GM23338 (cell line): ENCODE measurements at regions not wholly inside any gene's neighbourhood (a gene's known extent, or its start where the extent isn't known, plus 50 kb on each side); places are given as distances from the start of the nearest gene placed in this dataset.

Experiments
- ATAC-seq: fragments of 200-7000 bp; cut with Tn5 transposase; 3 replicates; pipeline ENCODE4 v1.9.1; 2020
- DNase-seq: peaks from one replicate; pipeline ENCODE4 v3.0.0-alpha.2; 2015; ENCODE audit warnings: low spot score
- H2AFZ ChIP-seq: fragments of 200-600 bp; sonication (generic); 2 replicates; pipeline ENCODE4 v1.8.0; 2016; ENCODE audit warnings: antibody characterized with exemption, mild to moderate bottlenecking, moderate library complexity
- H3F3A ChIP-seq: fragments of 200-600 bp; sonication (generic); replicated peaks from 2 replicates; pipeline ENCODE4 v1.8.0; 2017; ENCODE audit warnings: antibody characterized with exemption, mixed run types, low read depth
- H3K27ac ChIP-seq: fragments of 200-600 bp; sonication (generic); 2 replicates; pipeline ENCODE4 v1.6.1; 2016; ENCODE audit warnings: low read depth
- H3K27me3 ChIP-seq: fragments of 200-600 bp; sonication (generic); 2 replicates; pipeline ENCODE4 v1.8.0; 2016; ENCODE audit warnings: mild to moderate bottlenecking, mixed run types, moderate library complexity; ENCODE audit not compliant: insufficient read depth
- H3K36me3 ChIP-seq: fragments of 200-600 bp; sonication (generic); 2 replicates; pipeline ENCODE4 v1.8.0; 2016; ENCODE audit warnings: mild to moderate bottlenecking; ENCODE audit not compliant: insufficient read depth
- H3K4me1 ChIP-seq: fragments of 200-600 bp; sonication (generic); 2 replicates; pipeline ENCODE4 v1.8.0; 2016; ENCODE audit warnings: mild to moderate bottlenecking, moderate library complexity; ENCODE audit not compliant: insufficient read depth
- H3K4me2 ChIP-seq: fragments of 200-600 bp; sonication (generic); 2 replicates; pipeline ENCODE4 v1.7.1; 2017; ENCODE audit warnings: mixed run types
- H3K4me3 ChIP-seq: fragments of 200-600 bp; sonication (generic); 2 replicates; pipeline ENCODE4 v1.6.1; 2016; ENCODE audit warnings: mixed run types
- H3K79me2 ChIP-seq: fragments of 200-600 bp; sonication (generic); replicated peaks from 2 replicates; pipeline ENCODE4 v1.8.0; 2017; ENCODE audit warnings: mild to moderate bottlenecking; ENCODE audit not compliant: insufficient read depth
- H3K9me2 ChIP-seq: fragments of 200-600 bp; sonication (generic); 2 replicates; pipeline ENCODE4 v1.8.0; 2017; ENCODE audit not compliant: insufficient read depth
- H4K20me1 ChIP-seq: fragments of 200-600 bp; sonication (generic); replicated peaks from 2 replicates; pipeline ENCODE4 v1.8.0; 2017; ENCODE audit warnings: mild to moderate bottlenecking; ENCODE audit not compliant: insufficient read depth
- H3K27ac Mint-ChIP-seq: 2 replicates; pipeline ENCODE4 v1.8.0; 2020; ENCODE audit warnings: inconsistent platforms, mild to moderate bottlenecking, moderate library complexity, mixed read lengths
- H3K27me3 Mint-ChIP-seq: 3 replicates; pipeline ENCODE4 v1.8.0; 2022; ENCODE audit warnings: low read depth, mild to moderate bottlenecking, moderate library complexity, mixed read lengths, inconsistent platforms; ENCODE audit not compliant: insufficient read depth, poor library complexity
- H3K36me3 Mint-ChIP-seq: 3 replicates; pipeline ENCODE4 v1.8.0; 2021; ENCODE audit warnings: low read depth, mild to moderate bottlenecking, inconsistent platforms, moderate library complexity, mixed read lengths
- H3K4me1 Mint-ChIP-seq: 3 replicates; pipeline ENCODE4 v1.8.0; 2020; ENCODE audit warnings: mild to moderate bottlenecking, inconsistent platforms, mixed read lengths
- H3K4me3 Mint-ChIP-seq: 3 replicates; pipeline ENCODE4 v1.8.0; 2021; ENCODE audit warnings: moderate library complexity, mild to moderate bottlenecking, inconsistent platforms, mixed read lengths
- H3K9me3 Mint-ChIP-seq: 3 replicates; pipeline ENCODE4 v1.8.0; 2020; ENCODE audit warnings: moderate library complexity, mild to moderate bottlenecking, inconsistent platforms, mixed read lengths
- ETS1 ChIP-seq: IDR thresholded peaks from 2 replicates; pipeline ENCODE4 v1.6.1; 2016; ENCODE audit warnings: antibody characterized with exemption
- EZH2 ChIP-seq: fragments of 200-600 bp; sonication (generic); IDR thresholded peaks from one replicate; pipeline ENCODE4 v1.8.0; 2017; ENCODE audit warnings: antibody characterized with exemption, mild to moderate bottlenecking, low read depth; ENCODE audit not compliant: unreplicated experiment
- EZH2phosphoT487 ChIP-seq: fragments of 200-600 bp; sonication (generic); IDR thresholded peaks from one replicate; pipeline ENCODE4 v1.8.1; 2018; ENCODE audit warnings: antibody characterized with exemption; ENCODE audit not compliant: unreplicated experiment
- JUNB ChIP-seq: IDR thresholded peaks from one replicate; pipeline ENCODE4 v1.6.1; 2016; ENCODE audit warnings: antibody characterized with exemption; ENCODE audit not compliant: unreplicated experiment
- POLR2AphosphoS5 ChIP-seq: IDR thresholded peaks from 2 replicates; pipeline ENCODE4 v1.6.1; 2016; ENCODE audit warnings: antibody characterized with exemption, low read depth
- REST ChIP-seq: IDR thresholded peaks from one replicate; pipeline ENCODE4 v1.6.1; 2018; ENCODE audit warnings: antibody characterized with exemption; ENCODE audit not compliant: unreplicated experiment
- STAT1 ChIP-seq: IDR thresholded peaks from one replicate; pipeline ENCODE4 v1.6.1; 2016; ENCODE audit warnings: antibody characterized with exemption; ENCODE audit not compliant: unreplicated experiment
- ZNF114 ChIP-seq: fragments of 250-450 bp; sonication (Bioruptor Pico); IDR thresholded peaks from 2 replicates; pipeline ENCODE4 v1.5.0; 2020; ENCODE audit warnings: mild to moderate bottlenecking, moderate library complexity
- ZNF331 ChIP-seq: fragments of 250-450 bp; sonication (Bioruptor Pico); IDR thresholded peaks from 2 replicates; pipeline ENCODE4 v1.5.0; 2020; ENCODE audit warnings: low read depth, mild to moderate bottlenecking, moderate library complexity
- TF ChIP-seq, protein P1 (sequence below), 2 experiments: fragments of 200-600 bp in 1 of 2; sonication (generic) in 1 of 2; conservative IDR thresholded peaks; 2 replicates each; pipeline versions ENCODE4 v1.5.1 to v1.6.1; 2016 to 2017; ENCODE audit warnings: antibody characterized with exemption in 2 of 2, low read depth in 2 of 2, mild to moderate bottlenecking in 2 of 2, moderate library complexity in 1 of 2

GRCh38 chr9:79798450-79798849 lies 226.7 kb downstream of the TLE4 start (continued):
- TF ChIP-seq REST (no peak), STAT1 (no peak)

DNA sequence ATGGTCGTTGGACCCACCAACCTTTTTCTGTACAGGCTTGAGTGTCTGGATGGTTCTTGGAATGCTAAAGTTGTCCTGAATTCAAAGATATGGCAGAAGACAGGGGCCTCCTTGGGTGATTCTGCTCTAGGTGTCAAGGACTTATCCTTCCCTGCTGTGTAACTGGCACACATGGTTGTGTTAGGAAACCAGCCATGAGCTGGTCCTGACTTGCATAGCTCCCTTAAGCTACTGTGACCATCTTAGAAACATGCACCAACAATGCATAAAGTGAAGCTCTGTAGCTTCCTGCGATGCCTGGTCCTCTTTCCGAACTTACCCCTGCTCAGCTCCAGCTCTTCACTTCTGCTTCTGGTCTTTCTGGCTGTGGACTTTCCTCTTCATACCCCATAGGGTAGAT lies 224.6 kb downstream of the TLE4 start:
- Mint-ChIP-seq H3K27me3 (no peaks in the 10 kb centered on the region), H3K9me3 (no peaks in the 10 kb centered on the region), H3K36me3 (no peaks in the 10 kb centered on the region), H3K4me1 (no peaks in the 10 kb centered on the region), H3K27ac (no peak overlapping the region), H3K4me3 (no peak overlapping the region)
- H3F3A ChIP-seq, result no peaks in the 10 kb centered on the region
- H3K27ac ChIP-seq, result no peak overlapping the region
- no peak overlapping the region for H3K4me2 ChIP-seq
- no peaks in the 10 kb centered on the region for H3K79me2 ChIP-seq
- H3K4me3 ChIP-seq, result no peak overlapping the region
- no peaks in the 10 kb centered on the region for H3K27me3 ChIP-seq
- H4K20me1 ChIP-seq, result no peaks in the 10 kb centered on the region
- peaks cover 4% of the 10 kb centered on the region for H3K9me2 ChIP-seq
- no peak for ATAC-seq
- no peak for DNase-seq
- H2AFZ ChIP-seq, result peak overlapping the region; percentile 39; the same call in 1 of the 2 replicates
- H3K4me1 ChIP-seq, result no peaks in the 10 kb centered on the region
- H3K36me3 ChIP-seq, result no peaks in the 10 kb centered on the region
- TF ChIP-seq ZNF114 (CRISPR knock-in tag), result no peak
- TF ChIP-seq POLR2AphosphoS5, result no peak
- TF ChIP-seq JUNB, result no peak
- TF ChIP-seq EZH2phosphoT487, result no peak
- TF ChIP-seq, protein P1, sequence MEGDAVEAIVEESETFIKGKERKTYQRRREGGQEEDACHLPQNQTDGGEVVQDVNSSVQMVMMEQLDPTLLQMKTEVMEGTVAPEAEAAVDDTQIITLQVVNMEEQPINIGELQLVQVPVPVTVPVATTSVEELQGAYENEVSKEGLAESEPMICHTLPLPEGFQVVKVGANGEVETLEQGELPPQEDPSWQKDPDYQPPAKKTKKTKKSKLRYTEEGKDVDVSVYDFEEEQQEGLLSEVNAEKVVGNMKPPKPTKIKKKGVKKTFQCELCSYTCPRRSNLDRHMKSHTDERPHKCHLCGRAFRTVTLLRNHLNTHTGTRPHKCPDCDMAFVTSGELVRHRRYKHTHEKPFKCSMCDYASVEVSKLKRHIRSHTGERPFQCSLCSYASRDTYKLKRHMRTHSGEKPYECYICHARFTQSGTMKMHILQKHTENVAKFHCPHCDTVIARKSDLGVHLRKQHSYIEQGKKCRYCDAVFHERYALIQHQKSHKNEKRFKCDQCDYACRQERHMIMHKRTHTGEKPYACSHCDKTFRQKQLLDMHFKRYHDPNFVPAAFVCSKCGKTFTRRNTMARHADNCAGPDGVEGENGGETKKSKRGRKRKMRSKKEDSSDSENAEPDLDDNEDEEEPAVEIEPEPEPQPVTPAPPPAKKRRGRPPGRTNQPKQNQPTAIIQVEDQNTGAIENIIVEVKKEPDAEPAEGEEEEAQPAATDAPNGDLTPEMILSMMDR (conservative IDR thresholded peaks at IDR 0.05; ENCODE audit: low read depth in 2 of 2), result no peak
- TF ChIP-seq ZNF331 (CRISPR knock-in tag), result no peak
- no peak for TF ChIP-seq STAT1
- no peak for TF ChIP-seq REST
- TF ChIP-seq ETS1, result no peak
- TF ChIP-seq EZH2, result no peak
